GM19099 (cell line): ENCODE measurements at regions not wholly inside any gene's neighbourhood (a gene's known extent, or its start where the extent isn't known, plus 50 kb on each side); places are given as distances from the start of the nearest gene placed in this dataset.

Source experiments
- POLR2A ChIP-seq: IDR thresholded peaks from 3 replicates; pipeline ENCODE4 v1.6.1; 2011; ENCODE audit warnings: low read depth; ENCODE audit not compliant: insufficient read length; ENCODE audit errors: extremely low read depth

GRCh38 chr13:50766695-50767094 is 76.8 kb downstream of the DLEU7 start:
- no peak for TF ChIP-seq POLR2A
